ENCODE measurements at regions not wholly inside any gene's neighbourhood (a gene's known extent, or its start where the extent isn't known, plus 50 kb on each side); places are given as distances from the start of the nearest gene placed in this dataset.

GRCh38 chr18:53920312-53921075 is 304.0 kb downstream of the MBD2 start:
- TF ChIP-seq CTCF (IDR thresholded peaks at IDR 0.05) (no peak), POLR2A (IDR thresholded peaks at IDR 0.05) (no peak)
- H3K27ac ChIP-seq: no peak overlapping the region
- WGBS, 4 donors: 83 to 96% (median 87%) methylated on average over 25 of the region's 25 CpGs
- H3K4me3 ChIP-seq: no peak overlapping the region
- intact Hi-C loops (cut with DNase I): no loop called here
- DNase-seq: no peak
- H3K4me1 ChIP-seq: no peaks in the 10 kb centered on the region
- peaks cover 0 to 7% (median 0%) of the 10 kb centered on the region in 12 donors for H3K9me3 ChIP-seq
- H3K36me3 ChIP-seq: no peaks in the 10 kb centered on the region
- H3K27me3 ChIP-seq: no peaks in the 10 kb centered on the region
- ATAC-seq: peak in 1 of 4 donors; percentile 46

- intact Hi-C loops (cut with DNase I): no loop called here
- ATAC-seq: no peak
Observed at GRCh38 chr18:53918091-53918490, 306.4 kb downstream of the MBD2 start.

GRCh38 chr18:53911200-53911599 is 313.3 kb downstream of the MBD2 start:
- no peaks in the 10 kb centered on the region for H3K27me3 ChIP-seq
- H3K4me1 ChIP-seq: peaks cover 0 to 9% (median 0%) of the 10 kb centered on the region in 12 donors
- TF ChIP-seq CTCF (IDR thresholded peaks at IDR 0.05): no peak
- no peak for TF ChIP-seq POLR2A (IDR thresholded peaks at IDR 0.05)

More at GRCh38 chr18:53918091-53918490, 306.4 kb downstream of the MBD2 start:
- Histone ChIP-seq H3K9me3 (peaks cover 0 to 7% (median 0%) of the 10 kb centered on the region in 12 donors), H3K4me3 (no peak overlapping the region), H3K4me1 (no peaks in the 10 kb centered on the region), H3K36me3 (no peaks in the 10 kb centered on the region), H3K27ac (no peak overlapping the region), H3K27me3 (no peaks in the 10 kb centered on the region)
- DNase-seq: no peak
- 74 to 85% (median 79%) methylated on average over 2 of the region's 2 CpGs for whole genome bisulfite sequencing, 4 donors
- TF ChIP-seq CTCF (IDR thresholded peaks at IDR 0.05) (no peak), POLR2A (IDR thresholded peaks at IDR 0.05) (no peak)

GRCh38 chr18:53909668-53910067 is 314.8 kb downstream of the MBD2 start:
- H3K27ac ChIP-seq: no peak overlapping the region
- WGBS, 4 donors: 58 to 72% (median 59%) methylated on average over 4 of the region's 4 CpGs
- no peak for DNase-seq
- peaks cover 0 to 9% (median 0%) of the 10 kb centered on the region in 12 donors for H3K4me1 ChIP-seq
- intact Hi-C loops (cut with DNase I): loop anchor here in 1 of 10 donors (5.0 kb wide), 1 partner anchor 123 kb away; no protein-coding TSS in a partner anchor
- H3K27me3 ChIP-seq: no peaks in the 10 kb centered on the region
- TF ChIP-seq CTCF (IDR thresholded peaks at IDR 0.05): peak in 8 of 12 donors; percentile 11 to 48 (median 25)
- no peak for TF ChIP-seq POLR2A (IDR thresholded peaks at IDR 0.05)
- peaks cover 0 to 5% (median 0%) of the 10 kb centered on the region in 12 donors for H3K9me3 ChIP-seq
- H3K36me3 ChIP-seq: no peaks in the 10 kb centered on the region
- no peak overlapping the region for H3K4me3 ChIP-seq
- no peak for ATAC-seq

More at GRCh38 chr18:53911200-53911599, 313.3 kb downstream of the MBD2 start:
- H3K9me3 ChIP-seq: peaks cover 0 to 10% (median 0%) of the 10 kb centered on the region in 12 donors
- H3K4me3 ChIP-seq: no peak overlapping the region
- 41 to 59% (median 47%) methylated on average over 2 of the region's 2 CpGs for WGBS, 4 donors
- intact Hi-C loops (cut with DNase I): no loop called here
- ATAC-seq (no peak), DNase-seq (no peak)
- H3K36me3 ChIP-seq: no peaks in the 10 kb centered on the region
- no peak overlapping the region for H3K27ac ChIP-seq
